ENCODE measurements at regions not wholly inside any gene's neighbourhood (a gene's known extent, or its start where the extent isn't known, plus 50 kb on each side); places are given as distances from the start of the nearest gene placed in this dataset.

- no peak overlapping the region for H2BK5ac ChIP-seq (ENCODE audit: insufficient read length, low read length)
- no peak overlapping the region for H3K27ac Mint-ChIP-seq
Measured at GRCh38 chr13:106691341-106691740, 123.4 kb upstream of the ARGLU1 start.

More at GRCh38 chr13:106691341-106691740, 123.4 kb upstream of the ARGLU1 start:
- Histone ChIP-seq H2BK20ac (ENCODE audit: low read depth, low read length, poor library complexity, severe bottlenecking) (no peak overlapping the region), H3T11ph (ENCODE audit: low read length) (no peak overlapping the region), H3K23me2 (ENCODE audit: insufficient read length, low read depth, low read length, poor library complexity, severe bottlenecking) (no peaks in the 10 kb centered on the region), H4K91ac (ENCODE audit: insufficient read length, low read depth, low read length) (no peak overlapping the region), H3K9me3 (ENCODE audit: control insufficient read depth, low read depth, low read length) (no peaks in the 10 kb centered on the region), H3K4ac (ENCODE audit: low read depth, low read length) (no peak overlapping the region), H2BK120ac (ENCODE audit: low read depth, low read length, poor library complexity, severe bottlenecking) (no peak overlapping the region), H3K9ac (ENCODE audit: extremely low read depth, insufficient read length, low read length) (no peak overlapping the region), H3K56ac (ENCODE audit: insufficient read length, low read depth, low read length) (no peak overlapping the region), H3K79me1 (ENCODE audit: insufficient read depth, low read depth, low read length, poor library complexity, severe bottlenecking) (no peaks in the 10 kb centered on the region), H3K23ac (ENCODE audit: insufficient read length, low read depth, low read length) (no peak overlapping the region), H2BK15ac (ENCODE audit: low read depth, low read length) (no peak overlapping the region), H2AFZ (ENCODE audit: low read length) (no peak overlapping the region), H3K4me2 (ENCODE audit: insufficient read depth, insufficient read length, low read length) (no peak overlapping the region), H3K18ac (ENCODE audit: insufficient read length, low read depth, low read length) (no peak overlapping the region), H2BK12ac (ENCODE audit: insufficient read length, low read depth, low read length) (no peak overlapping the region), H4K5ac (ENCODE audit: insufficient read length, low read depth, low read length) (no peak overlapping the region), H3K14ac (ENCODE audit: insufficient read depth, low read length) (no peak overlapping the region), H3K27me3 (ENCODE audit: insufficient read depth, low read length) (no peaks in the 10 kb centered on the region), H3K4me1 (ENCODE audit: insufficient read depth, low read length) (0 out of 2 replicates have a peak, but pooled peaks cover 2% of the 10 kb centered on the region), H2AK5ac (ENCODE audit: insufficient read length, low read length) (no peak overlapping the region), H3K79me2 (ENCODE audit: insufficient read depth, low read length) (no peaks in the 10 kb centered on the region), H4K8ac (replicated peaks; ENCODE audit: insufficient read length, low read depth, low read length) (no peak overlapping the region), H3K27ac (ENCODE audit: insufficient read length, low read depth, low read length) (no peak overlapping the region), H4K20me1 (ENCODE audit: control insufficient read depth, insufficient read depth, insufficient read length) (no peaks in the 10 kb centered on the region)
- Mint-ChIP-seq H3K27me3 (ENCODE audit: low read depth) (no peaks in the 10 kb centered on the region), H3K4me1 (peaks cover 10 to 12% of the 10 kb centered on the region in 2 experiments), H3K4me3 (no peak overlapping the region), H3K9me3 (no peaks in the 10 kb centered on the region), H3K36me3 (ENCODE audit: insufficient read depth in 1 of 3, low read depth in 3 of 3) (no peaks in the 10 kb centered on the region)
- no CpG with 5 or more reads among the region's 5 CpGs for WGBS (ENCODE audit: extremely low coverage, insufficient read length, low lambda C conversion rate)
- no peak for DNase-seq
- no peak for TF ChIP-seq CTCF (conservative IDR thresholded peaks at IDR 0.05)

Measured in H9 (cell line).